ENCODE measurements at regions not wholly inside any gene's neighbourhood (a gene's known extent, or its start where the extent isn't known, plus 50 kb on each side); places are given as distances from the start of the nearest gene placed in this dataset.

DNA sequence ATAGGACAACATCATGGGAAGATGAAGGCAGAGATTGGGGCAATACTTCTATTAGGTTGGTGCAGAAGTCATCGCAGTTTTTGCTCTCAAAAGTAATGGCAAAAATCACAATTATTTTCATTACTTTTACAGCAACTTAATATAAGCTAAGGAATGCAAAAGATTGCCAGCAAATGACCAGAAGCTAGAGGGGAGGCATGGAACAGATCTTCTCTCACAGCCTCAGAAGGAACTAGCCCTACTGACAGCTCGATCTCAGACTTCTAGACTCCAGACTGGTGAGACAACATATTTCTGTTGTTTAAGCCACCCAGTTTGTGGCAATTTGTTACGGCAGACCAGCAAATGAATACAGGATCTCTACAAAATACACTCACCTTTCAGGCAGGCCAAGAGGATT, 348.5 kb upstream of the TBX3 start:
- intact Hi-C loops (cut with DNase I): no loop called here
- no peaks in the 10 kb centered on the region for H3K9me3 ChIP-seq
- ATAC-seq (no peak), DNase-seq (no peak)
- no peak for TF ChIP-seq CTCF (IDR thresholded peaks at IDR 0.05)
- H3K4me3 ChIP-seq: no peak overlapping the region
- no peaks in the 10 kb centered on the region for H3K36me3 ChIP-seq (ENCODE audit: insufficient read depth in 1 of 2, low read depth in 1 of 2)
- no peaks in the 10 kb centered on the region for H3K4me1 ChIP-seq
- WGBS, 3 donors: 80 to 84% (median 81%) methylated on average over 3 of the region's 3 CpGs
- H3K27me3 ChIP-seq (ENCODE audit: insufficient read depth in 3 of 3, low read length in 2 of 3): peaks cover 0 to 1% (median 0%) of the 10 kb centered on the region in 3 donors
- no peak overlapping the region for H3K27ac ChIP-seq

DNA sequence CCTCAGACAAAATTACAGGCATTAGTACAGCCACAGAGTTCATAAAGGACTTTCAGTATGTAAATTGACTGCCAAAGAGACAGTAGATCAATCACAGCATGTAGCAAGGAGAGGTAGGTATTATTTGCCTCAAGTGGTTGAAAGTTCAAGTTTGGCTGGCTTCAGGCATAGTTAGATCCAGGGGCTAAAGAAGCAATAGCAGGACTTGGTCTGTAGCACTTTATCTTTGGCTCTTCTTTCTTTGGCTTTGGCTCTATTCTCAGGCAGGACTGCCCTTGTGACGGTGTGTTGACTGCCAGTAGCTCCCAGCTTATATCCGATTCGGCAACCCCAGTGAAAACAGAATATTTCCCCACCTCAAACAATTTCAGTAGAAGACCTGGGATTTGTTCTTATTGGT, 346.0 kb upstream of the TBX3 start:
- DNase-seq: no peak
- TF ChIP-seq CTCF (IDR thresholded peaks at IDR 0.05): no peak
- Histone ChIP-seq H3K27me3 (ENCODE audit: insufficient read depth in 3 of 3, low read length in 2 of 3) (peaks cover 0 to 1% (median 0%) of the 10 kb centered on the region in 3 donors), H3K27ac (no peak overlapping the region), H3K4me1 (no peaks in the 10 kb centered on the region), H3K4me3 (no peak overlapping the region), H3K9me3 (no peaks in the 10 kb centered on the region), H3K36me3 (ENCODE audit: insufficient read depth in 1 of 2, low read depth in 1 of 2) (no peaks in the 10 kb centered on the region)
- no peak for ATAC-seq
- intact Hi-C loops (cut with DNase I): no loop called here
- WGBS, 3 donors: 93 to 97% (median 95%) methylated on average over 3 of the region's 3 CpGs

DNA sequence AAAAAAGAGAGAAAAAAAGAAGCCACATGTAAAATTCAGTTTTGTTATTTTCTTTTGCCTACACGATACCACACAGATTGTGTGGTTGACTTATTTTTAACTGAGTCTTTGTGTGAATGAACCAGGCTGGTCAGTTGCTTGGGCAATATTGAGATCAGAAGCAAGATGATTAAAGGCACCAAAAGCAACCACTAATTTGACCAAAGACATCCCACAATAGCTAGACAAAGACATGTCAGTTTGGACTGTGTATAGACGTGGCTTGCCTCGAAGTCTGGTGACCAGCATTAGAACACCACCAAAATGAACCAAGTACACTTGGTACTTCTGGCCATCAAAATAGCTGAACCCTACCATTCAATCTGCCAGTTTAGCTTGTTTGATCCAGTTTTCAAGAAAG, 340.6 kb upstream of the TBX3 start:
- intact Hi-C loops (cut with DNase I): no loop called here
- H3K4me3 ChIP-seq: no peak overlapping the region
- WGBS, 3 donors: 92 to 93% (median 92%) methylated on average over 3 of the region's 3 CpGs
- H3K27ac ChIP-seq: no peak overlapping the region
- ATAC-seq (no peak), DNase-seq (no peak)
- no peaks in the 10 kb centered on the region for H3K4me1 ChIP-seq
- no peaks in the 10 kb centered on the region for H3K36me3 ChIP-seq (ENCODE audit: insufficient read depth in 1 of 2, low read depth in 1 of 2)
- TF ChIP-seq CTCF (IDR thresholded peaks at IDR 0.05): no peak
- H3K27me3 ChIP-seq (ENCODE audit: insufficient read depth in 3 of 3, low read length in 2 of 3): peaks cover 0 to 1% (median 0%) of the 10 kb centered on the region in 3 donors
- H3K9me3 ChIP-seq: peaks cover 10% of the 10 kb centered on the region

GRCh38 chr12:115023279-115024265, 339.6 kb upstream of the TBX3 start:
- H3K9me3 ChIP-seq: peaks cover 10% of the 10 kb centered on the region
- H3K4me3 ChIP-seq: no peak overlapping the region
- intact Hi-C loops (cut with DNase I): no loop called here
- ATAC-seq (no peak), DNase-seq (no peak)
- no peaks in the 10 kb centered on the region for H3K4me1 ChIP-seq
- no peaks in the 10 kb centered on the region for H3K36me3 ChIP-seq (ENCODE audit: insufficient read depth in 1 of 2, low read depth in 1 of 2)
- WGBS, 3 donors: 30 to 40% (median 34%) methylated on average over 4 of the region's 4 CpGs
- no peak overlapping the region for H3K27ac ChIP-seq
- TF ChIP-seq CTCF (IDR thresholded peaks at IDR 0.05): no peak
- no peaks in the 10 kb centered on the region for H3K27me3 ChIP-seq (ENCODE audit: insufficient read depth in 3 of 3, low read length in 2 of 3)

All from psoas muscle (tissue), 7 donors.